HG03108 (cell line): ENCODE measurements at regions not wholly inside any gene's neighbourhood (a gene's known extent, or its start where the extent isn't known, plus 50 kb on each side); places are given as distances from the start of the nearest gene placed in this dataset.

Experiments
- ATAC-seq: cut with Tn5 transposase; IDR thresholded peaks from one replicate; pipeline ENCODE4 v1.9.1; 2021; ENCODE audit warnings: moderate library complexity; ENCODE audit not compliant: unreplicated experiment

- no peak for ATAC-seq
These were observed 380.7 kb upstream of the GOLIM4 start for GRCh38 chr3:168476360-168476980.

- no peak for ATAC-seq
These were observed 380.0 kb upstream of the GOLIM4 start for GRCh38 chr3:168475704-168476103.

- ATAC-seq: no peak
These were observed 377.7 kb upstream of the GOLIM4 start for GRCh38 chr3:168473334-168473890.

GRCh38 chr3:168472783-168473182, 377.1 kb upstream of the GOLIM4 start:
- no peak for ATAC-seq

GRCh38 chr3:168470380-168470779, 374.7 kb upstream of the GOLIM4 start:
- ATAC-seq: no peak

- no peak for ATAC-seq
These were observed 373.7 kb upstream of the GOLIM4 start for GRCh38 chr3:168469436-168469835.

GRCh38 chr3:168467115-168467714, 371.5 kb upstream of the GOLIM4 start:
- ATAC-seq: peak; percentile 72

- no peak for ATAC-seq
These were observed 366.1 kb upstream of the GOLIM4 start for GRCh38 chr3:168461793-168462192.

- ATAC-seq: no peak
These were observed 363.6 kb upstream of the GOLIM4 start for GRCh38 chr3:168459226-168459784.

GRCh38 chr3:168457954-168458539, 362.3 kb upstream of the GOLIM4 start:
- no peak for ATAC-seq

- ATAC-seq: no peak
These were observed 360.1 kb upstream of the GOLIM4 start for GRCh38 chr3:168455814-168456213.

- no peak for ATAC-seq
These were observed 357.9 kb upstream of the GOLIM4 start for GRCh38 chr3:168453623-168454022.

GRCh38 chr3:168443965-168444364, 348.2 kb upstream of the GOLIM4 start:
- no peak for ATAC-seq

GRCh38 chr3:168442502-168442901, 346.8 kb upstream of the GOLIM4 start:
- ATAC-seq: no peak

GRCh38 chr3:168436245-168436724, 340.6 kb upstream of the GOLIM4 start:
- no peak for ATAC-seq

GRCh38 chr3:168431491-168431890, 335.8 kb upstream of the GOLIM4 start:
- no peak for ATAC-seq

- no peak for ATAC-seq
These were observed 332.2 kb upstream of the GOLIM4 start for GRCh38 chr3:168427835-168428475.

GRCh38 chr3:168427156-168427555, 331.4 kb upstream of the GOLIM4 start:
- no peak for ATAC-seq

- ATAC-seq: no peak
These were observed 330.3 kb upstream of the GOLIM4 start for GRCh38 chr3:168425936-168426595.

- ATAC-seq: no peak
These were observed 328.5 kb upstream of the GOLIM4 start for GRCh38 chr3:168424059-168424734.
